NT2/D1 (cell line): ENCODE measurements at regions not wholly inside any gene's neighbourhood (a gene's known extent, or its start where the extent isn't known, plus 50 kb on each side); places are given as distances from the start of the nearest gene placed in this dataset.

ENCODE experiments used
- SUZ12 ChIP-seq: IDR thresholded peaks from 2 replicates; pipeline ENCODE4 v1.6.1; 2011; ENCODE audit not compliant: insufficient read length, insufficient read depth; ENCODE audit errors: extremely low read depth
- YY1 ChIP-seq: IDR thresholded peaks from 2 replicates; pipeline ENCODE4 v1.6.1; 2011; ENCODE audit not compliant: insufficient read length, insufficient read depth

- no peak for TF ChIP-seq SUZ12
- no peak for TF ChIP-seq YY1
Observed at GRCh38 chr2:150705357-150705756, 217.9 kb upstream of the RND3 start.
